Naive thymus-derived CD4-positive, alpha-beta T cell (primary cell): ENCODE measurements at regions not wholly inside any gene's neighbourhood (a gene's known extent, or its start where the extent isn't known, plus 50 kb on each side); places are given as distances from the start of the nearest gene placed in this dataset.

Experiments
- ATAC-seq: fragments of 150-1000 bp; cut with Tn5 transposase; 2 replicates; pipeline ENCODE4 v1.10.0; 2021; ENCODE audit warnings: mild to moderate bottlenecking, moderate library complexity
- CTCF ChIA-PET: fragments of 350-600 bp; sonication (Branson Sonifier 250); formaldehyde crosslinking; loops from one replicate; lab custom pipeline; 2021; ENCODE audit warnings: antibody characterized with exemption; lab: Charles Lee
- POLR2A ChIA-PET: fragments of 350-600 bp; sonication (Branson Sonifier 250); formaldehyde crosslinking; loops from one replicate; lab custom pipeline; 2021; ENCODE audit warnings: antibody characterized with exemption, inconsistent platforms; lab: Charles Lee
- DNase-seq, 9 donors: peaks; one replicate each; pipeline versions ENCODE4 v3.0.0 to v3.0.0-alpha.2; 2020 to 2022; ENCODE audit warnings: mixed read lengths in 1 of 9
- H3K27ac ChIP-seq: one replicate; pipeline ENCODE4 v1.7.0; 2013; ENCODE audit warnings: mild to moderate bottlenecking, low read depth, low read length, moderate library complexity
- H3K27me3 ChIP-seq, 2 donors: one replicate each; pipeline ENCODE4 v1.7.0; 2013; ENCODE audit warnings: low read length in 2 of 2, mild to moderate bottlenecking in 2 of 2, moderate library complexity in 2 of 2; ENCODE audit not compliant: control insufficient read depth in 2 of 2, insufficient read depth in 2 of 2
- H3K36me3 ChIP-seq, 3 experiments: 1 replicate in 2 of 3; 2 replicates in 1 of 3; pipeline ENCODE4 v1.7.0; 2013; ENCODE audit warnings: low read length in 3 of 3, mild to moderate bottlenecking in 3 of 3, moderate library complexity in 1 of 3; ENCODE audit not compliant: insufficient read depth in 3 of 3, control insufficient read depth in 2 of 3
- H3K4me1 ChIP-seq, 2 donors: one replicate each; pipeline ENCODE4 v1.7.0; 2013; ENCODE audit warnings: low read length in 2 of 2, mild to moderate bottlenecking in 2 of 2, moderate library complexity in 1 of 2; ENCODE audit not compliant: control insufficient read depth in 2 of 2, insufficient read depth in 2 of 2
- H3K4me3 ChIP-seq: 2 replicates; pipeline ENCODE4 v1.7.0; 2013; ENCODE audit warnings: mild to moderate bottlenecking, low read length
- H3K9me3 ChIP-seq, 3 experiments: 1 replicate in 2 of 3; 2 replicates in 1 of 3; pipeline ENCODE4 v1.7.0; 2013; ENCODE audit warnings: low read length in 3 of 3; ENCODE audit not compliant: control insufficient read depth in 2 of 3
- H3K27ac Mint-ChIP-seq, 9 donors: one replicate each; pipeline ENCODE4 v1.8.0; 2020 to 2022; ENCODE audit warnings: mixed read lengths in 9 of 9, mild to moderate bottlenecking in 8 of 9, moderate library complexity in 5 of 9, inconsistent platforms in 2 of 9
- H3K27me3 Mint-ChIP-seq, 5 donors: one replicate each; pipeline ENCODE4 v1.8.0; 2021 to 2022; ENCODE audit warnings: mixed read lengths in 5 of 5, mild to moderate bottlenecking in 1 of 5
- H3K36me3 Mint-ChIP-seq, 5 donors: one replicate each; pipeline ENCODE4 v1.8.0; 2020 to 2022; ENCODE audit warnings: mixed read lengths in 5 of 5, mild to moderate bottlenecking in 3 of 5, inconsistent platforms in 1 of 5
- H3K4me1 Mint-ChIP-seq, 7 donors: one replicate each; pipeline ENCODE4 v1.8.0; 2020 to 2022; ENCODE audit warnings: mixed read lengths in 7 of 7, mild to moderate bottlenecking in 3 of 7, inconsistent platforms in 1 of 7
- H3K4me3 Mint-ChIP-seq, 10 donors: one replicate each; pipeline ENCODE4 v1.8.0; 2020 to 2022; ENCODE audit warnings: mild to moderate bottlenecking in 10 of 10, mixed read lengths in 10 of 10, moderate library complexity in 6 of 10, inconsistent platforms in 2 of 10
- H3K9me3 Mint-ChIP-seq, 11 donors: one replicate each; pipeline ENCODE4 v1.8.0; 2020 to 2022; ENCODE audit warnings: mixed read lengths in 11 of 11, mild to moderate bottlenecking in 4 of 11, inconsistent platforms in 1 of 11, moderate library complexity in 1 of 11
- intact Hi-C, 2 donors: fragments of 100-400 bp; cut with micrococcal nuclease; formaldehyde crosslinking; loops; one replicate each; pipeline ENCODE4 v1.15.1; 2023

- CTCF ChIA-PET, result no interaction called here
- no peaks in the 10 kb centered on the region for H3K9me3 ChIP-seq
- H3K27me3 Mint-ChIP-seq, result peaks cover 0 to 28% (median 12%) of the 10 kb centered on the region in 5 donors
- no peak overlapping the region for H3K27ac Mint-ChIP-seq
- no peaks in the 10 kb centered on the region for H3K4me1 ChIP-seq
- intact Hi-C loops, result no loop called here
- ATAC-seq (no peak), DNase-seq (no peak)
- H3K9me3 Mint-ChIP-seq, result peaks cover 0 to 3% (median 0%) of the 10 kb centered on the region in 11 donors
- no peaks in the 10 kb centered on the region for H3K36me3 ChIP-seq
- H3K4me1 Mint-ChIP-seq, result no peaks in the 10 kb centered on the region
- H3K36me3 Mint-ChIP-seq, result no peaks in the 10 kb centered on the region
- no peak overlapping the region for H3K4me3 ChIP-seq
- no peak overlapping the region for H3K4me3 Mint-ChIP-seq
- H3K27me3 ChIP-seq, result no peaks in the 10 kb centered on the region
- POLR2A ChIA-PET, result no interaction called here
- H3K27ac ChIP-seq, result no peak overlapping the region
These were observed 131.3 kb upstream of the KCNMB2 start for GRCh38 chr3:178404961-178405360.

DNA sequence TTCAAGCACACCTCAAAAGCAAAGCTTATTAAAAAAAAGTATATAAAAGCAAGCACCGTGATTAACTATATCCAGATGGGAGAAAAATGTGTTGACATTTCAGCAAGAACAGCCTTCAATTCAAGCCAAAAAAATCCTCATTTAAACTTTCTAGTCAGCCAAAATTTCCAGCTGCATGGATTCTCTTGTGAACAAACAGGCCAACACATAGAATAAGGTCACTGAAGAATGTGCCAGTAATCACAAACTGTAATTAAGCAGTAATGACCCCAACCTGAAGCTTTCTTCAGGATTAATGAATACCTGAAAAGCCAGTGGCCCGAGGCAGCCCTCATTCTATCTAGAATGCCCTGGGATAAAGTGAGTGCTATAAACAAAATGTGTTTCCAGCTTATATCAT is 130.7 kb upstream of the KCNMB2 start:
- Histone ChIP-seq H3K27ac (no peak overlapping the region), H3K27me3 (no peaks in the 10 kb centered on the region), H3K4me3 (no peak overlapping the region), H3K36me3 (no peaks in the 10 kb centered on the region), H3K9me3 (no peaks in the 10 kb centered on the region), H3K4me1 (no peaks in the 10 kb centered on the region)
- Mint-ChIP-seq H3K27ac (no peak overlapping the region), H3K27me3 (peaks cover 0 to 29% (median 14%) of the 10 kb centered on the region in 5 donors), H3K4me1 (no peaks in the 10 kb centered on the region), H3K36me3 (no peaks in the 10 kb centered on the region), H3K9me3 (no peaks in the 10 kb centered on the region), H3K4me3 (no peak overlapping the region)
- DNase-seq (no peak), ATAC-seq (no peak)
- ChIA-PET CTCF (interaction anchor here (0.6 kb wide), 1 partner anchor 17 kb away, joined by 3 read pairs; no protein-coding TSS in a partner anchor), POLR2A (no interaction called here)
- intact Hi-C loops, result no loop called here

- H3K4me1 Mint-ChIP-seq, result no peaks in the 10 kb centered on the region
These were observed 130.0 kb upstream of the KCNMB2 start for GRCh38 chr3:178406206-178406605.

DNA sequence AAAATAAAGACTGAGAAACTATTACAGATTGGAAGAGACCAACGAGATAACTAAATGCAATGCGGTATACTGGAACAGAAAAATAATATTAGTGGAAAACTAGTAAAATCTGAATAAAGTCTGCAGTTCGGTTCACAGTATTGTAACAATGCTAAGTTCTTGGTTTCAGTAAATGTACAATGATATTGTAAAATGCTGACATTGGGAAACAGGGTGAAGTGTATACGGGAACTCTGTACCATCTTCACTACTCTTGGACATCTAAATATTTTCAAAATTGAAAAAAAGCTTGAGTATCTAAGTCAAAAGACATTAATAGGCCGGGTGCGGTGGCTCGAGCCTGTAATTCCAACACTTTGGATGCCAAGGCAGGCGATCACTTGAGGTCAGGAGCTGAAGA is 120.9 kb upstream of the KCNMB2 start:
- POLR2A ChIA-PET, result no interaction called here

More at GRCh38 chr3:178406206-178406605, 130.0 kb upstream of the KCNMB2 start:
- H3K27ac ChIP-seq, result no peak overlapping the region
- no peaks in the 10 kb centered on the region for H3K4me1 ChIP-seq
- peaks cover 0 to 34% (median 14%) of the 10 kb centered on the region in 5 donors for H3K27me3 Mint-ChIP-seq
- ATAC-seq (no peak), DNase-seq (no peak)
- no peaks in the 10 kb centered on the region for H3K27me3 ChIP-seq
- H3K27ac Mint-ChIP-seq, result no peak overlapping the region
- ChIA-PET POLR2A (no interaction called here), CTCF (no interaction called here)
- peaks cover 0 to 1% (median 0%) of the 10 kb centered on the region in 11 donors for H3K9me3 Mint-ChIP-seq
- H3K9me3 ChIP-seq, result no peaks in the 10 kb centered on the region
- H3K4me3 ChIP-seq, result no peak overlapping the region
- no peaks in the 10 kb centered on the region for H3K36me3 Mint-ChIP-seq
- intact Hi-C loops, result no loop called here
- H3K4me3 Mint-ChIP-seq, result no peak overlapping the region
- H3K36me3 ChIP-seq, result no peaks in the 10 kb centered on the region

GRCh38 chr3:178417736-178418135 is 118.5 kb upstream of the KCNMB2 start:
- Histone ChIP-seq H3K9me3 (no peaks in the 10 kb centered on the region), H3K36me3 (no peaks in the 10 kb centered on the region), H3K27me3 (no peaks in the 10 kb centered on the region), H3K4me1 (no peaks in the 10 kb centered on the region), H3K27ac (no peak overlapping the region), H3K4me3 (no peak overlapping the region)
- H3K9me3 Mint-ChIP-seq, result no peaks in the 10 kb centered on the region
- H3K27ac Mint-ChIP-seq, result no peak overlapping the region
- no peaks in the 10 kb centered on the region for H3K36me3 Mint-ChIP-seq
- DNase-seq, result no peak
- H3K4me3 Mint-ChIP-seq, result no peak overlapping the region
- ChIA-PET POLR2A (no interaction called here), CTCF (no interaction called here)
- H3K27me3 Mint-ChIP-seq, result peaks cover 0 to 10% (median 9%) of the 10 kb centered on the region in 5 donors
- intact Hi-C loops, result no loop called here
- no peak for ATAC-seq
- no peaks in the 10 kb centered on the region for H3K4me1 Mint-ChIP-seq

More for the DNA sequence above, 120.9 kb upstream of the KCNMB2 start:
- no peaks in the 10 kb centered on the region for H3K4me1 Mint-ChIP-seq
- no peak for DNase-seq
- H3K36me3 ChIP-seq, result no peaks in the 10 kb centered on the region
- CTCF ChIA-PET, result no interaction called here
- no peak overlapping the region for H3K4me3 ChIP-seq
- peaks cover 0 to 23% (median 11%) of the 10 kb centered on the region in 5 donors for H3K27me3 Mint-ChIP-seq
- no peaks in the 10 kb centered on the region for H3K36me3 Mint-ChIP-seq
- H3K4me1 ChIP-seq, result no peaks in the 10 kb centered on the region
- H3K9me3 Mint-ChIP-seq, result peaks cover 0 to 1% (median 0%) of the 10 kb centered on the region in 11 donors
- intact Hi-C loops, result no loop called here
- H3K9me3 ChIP-seq, result no peaks in the 10 kb centered on the region
- H3K27ac ChIP-seq, result no peak overlapping the region
- H3K27me3 ChIP-seq, result no peaks in the 10 kb centered on the region
- no peak overlapping the region for H3K27ac Mint-ChIP-seq
- no peak for ATAC-seq
- H3K4me3 Mint-ChIP-seq, result no peak overlapping the region

GRCh38 chr3:178419071-178419470 is 117.2 kb upstream of the KCNMB2 start:
- no peaks in the 10 kb centered on the region for H3K4me1 ChIP-seq
- CTCF ChIA-PET, result interaction anchor here (0.7 kb wide), 1 partner anchor 1309 kb away, joined by 5 read pairs; no protein-coding TSS in a partner anchor
- intact Hi-C loops, result no loop called here

DNA sequence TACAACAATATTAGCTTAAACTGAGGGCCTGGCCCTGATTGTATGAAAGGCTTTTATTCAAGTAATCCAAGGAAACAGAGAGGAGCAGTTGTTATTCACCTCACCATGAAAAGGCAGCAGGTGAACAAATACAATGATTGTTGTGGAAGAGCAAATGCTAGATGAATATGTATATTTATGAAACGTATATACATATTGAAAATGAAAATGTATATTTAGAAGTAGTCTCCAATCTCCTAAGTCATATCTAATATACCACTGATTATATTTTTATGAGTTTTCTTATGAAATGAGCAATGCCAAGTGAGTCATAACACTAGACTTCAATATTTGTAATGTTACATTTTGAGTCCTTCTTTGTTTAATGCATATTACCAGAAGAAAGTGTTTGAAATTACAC is 116.2 kb upstream of the KCNMB2 start:
- Mint-ChIP-seq H3K27me3 (peaks cover 0 to 5% (median 0%) of the 10 kb centered on the region in 5 donors), H3K27ac (no peak overlapping the region), H3K4me3 (no peak overlapping the region), H3K4me1 (no peaks in the 10 kb centered on the region), H3K36me3 (no peaks in the 10 kb centered on the region), H3K9me3 (no peaks in the 10 kb centered on the region)
- Histone ChIP-seq H3K36me3 (no peaks in the 10 kb centered on the region), H3K9me3 (no peaks in the 10 kb centered on the region), H3K4me1 (no peaks in the 10 kb centered on the region), H3K4me3 (no peak overlapping the region), H3K27me3 (no peaks in the 10 kb centered on the region), H3K27ac (no peak overlapping the region)
- no peak for DNase-seq
- no peak for ATAC-seq
- ChIA-PET CTCF (no interaction called here), POLR2A (no interaction called here)
- intact Hi-C loops, result no loop called here

More at GRCh38 chr3:178419071-178419470, 117.2 kb upstream of the KCNMB2 start:
- Mint-ChIP-seq H3K36me3 (no peaks in the 10 kb centered on the region), H3K27me3 (peaks cover 0 to 5% (median 0%) of the 10 kb centered on the region in 5 donors), H3K9me3 (no peaks in the 10 kb centered on the region), H3K4me1 (no peaks in the 10 kb centered on the region), H3K4me3 (no peak overlapping the region), H3K27ac (no peak overlapping the region)
- no peak overlapping the region for H3K4me3 ChIP-seq
- POLR2A ChIA-PET, result no interaction called here
- ATAC-seq (no peak), DNase-seq (no peak)
- no peak overlapping the region for H3K27ac ChIP-seq
- H3K27me3 ChIP-seq, result no peaks in the 10 kb centered on the region
- H3K36me3 ChIP-seq, result no peaks in the 10 kb centered on the region
- H3K9me3 ChIP-seq, result no peaks in the 10 kb centered on the region
